Esophagus (tissue), 2 donors: ENCODE measurements at regions not wholly inside any gene's neighbourhood (a gene's known extent, or its start where the extent isn't known, plus 50 kb on each side); places are given as distances from the start of the nearest gene placed in this dataset.

Experiments
- H3K27ac ChIP-seq, 2 donors: one replicate each; pipeline ENCODE4 v1.5.1; 2013; ENCODE audit warnings: low read depth in 2 of 2, mild to moderate bottlenecking in 2 of 2, inconsistent platforms in 1 of 2, low read length in 1 of 2, moderate library complexity in 1 of 2
- H3K27me3 ChIP-seq, 2 donors: one replicate each; pipeline ENCODE4 v1.6.1; 2013; ENCODE audit warnings: low read length in 2 of 2, control low read depth in 1 of 2, mild to moderate bottlenecking in 1 of 2; ENCODE audit not compliant: insufficient read depth in 2 of 2, control insufficient read depth in 1 of 2
- H3K36me3 ChIP-seq, 2 donors: one replicate each; pipeline ENCODE4 v1.6.1; 2013; ENCODE audit warnings: low read length in 1 of 2; ENCODE audit not compliant: control insufficient read depth in 2 of 2, insufficient read depth in 2 of 2
- H3K4me1 ChIP-seq, 2 donors: one replicate each; pipeline ENCODE4 v1.6.1; 2013; ENCODE audit warnings: low read length in 1 of 2; ENCODE audit not compliant: control insufficient read depth in 2 of 2, insufficient read depth in 2 of 2
- H3K4me3 ChIP-seq, 2 donors: one replicate each; pipeline ENCODE4 v1.5.1; 2013; ENCODE audit warnings: low read length in 2 of 2, mild to moderate bottlenecking in 2 of 2, low read depth in 1 of 2, moderate library complexity in 1 of 2
- H3K9me3 ChIP-seq, 2 donors: one replicate each; pipeline ENCODE4 v1.6.1; 2013; ENCODE audit warnings: mild to moderate bottlenecking in 2 of 2, low read depth in 1 of 2, low read length in 1 of 2, moderate library complexity in 1 of 2; ENCODE audit not compliant: control insufficient read depth in 2 of 2, insufficient read depth in 1 of 2
- WGBS, 2 donors: extraction: QIAGEN DNeasy Blood & Tissue Kit; methylation state at CpG; one replicate each; pipeline ENCODE4 v1.1.7; 2013; 5-methylcytosine and 5-hydroxymethylcytosine counted together
- donor health status: healthy with polysubstance abuse.
- donor health status: Bipolar disorder and iron deficiency.

DNA sequence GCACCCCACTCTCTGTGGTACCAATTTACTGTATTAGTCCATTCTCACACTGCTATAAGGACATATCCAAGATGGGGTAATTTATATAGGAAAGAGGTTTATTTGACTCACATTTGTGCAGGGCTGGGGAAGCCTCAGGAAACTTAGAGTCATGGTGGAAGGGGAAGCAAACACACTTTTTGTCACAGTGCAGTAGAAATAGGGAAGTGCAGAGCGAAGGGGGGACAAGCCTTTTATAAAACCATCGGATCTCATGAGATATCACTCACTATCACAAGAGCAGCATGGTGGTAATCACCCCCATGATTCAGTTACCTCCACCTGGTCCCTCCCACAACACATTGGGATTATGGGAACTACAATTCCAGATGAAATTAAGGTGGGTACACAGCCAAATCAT is 766.9 kb upstream of the PCDH10 start:
- 81 to 86% methylated on average over 2 of the region's 2 CpGs for WGBS, 2 donors

DNA sequence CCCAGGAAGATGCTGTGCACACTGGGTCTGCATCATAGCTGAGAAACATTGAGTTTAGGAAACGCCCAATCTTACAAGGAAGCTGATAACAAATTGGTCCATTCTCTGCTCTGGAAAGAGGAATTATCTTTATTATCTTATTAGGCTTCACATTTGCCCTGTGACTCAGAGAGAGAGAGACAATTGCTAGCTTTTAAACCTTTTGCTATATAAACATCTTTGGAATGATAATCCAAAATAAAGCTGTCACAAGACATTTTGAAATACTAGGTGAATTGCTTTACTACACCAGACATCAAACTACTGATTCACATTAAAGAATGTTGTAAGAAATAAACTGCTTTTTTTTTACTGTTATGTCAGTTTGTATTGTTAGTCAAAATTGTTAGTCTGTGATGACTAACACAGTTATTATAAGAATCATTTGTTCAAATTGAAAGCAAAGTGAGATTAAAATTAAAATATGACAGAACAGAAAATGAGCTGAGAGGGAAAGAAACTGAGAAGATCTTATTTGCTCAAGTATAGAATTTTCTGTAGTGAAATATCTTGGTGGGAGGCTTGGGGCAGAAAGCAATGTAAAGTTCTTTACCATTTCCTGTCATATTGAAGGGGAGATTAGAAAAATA is 765.4 kb upstream of the PCDH10 start:
- H3K9me3 ChIP-seq, result no peaks in the 10 kb centered on the region
- no peaks in the 10 kb centered on the region for H3K27me3 ChIP-seq
- H3K4me3 ChIP-seq, result no peak overlapping the region
- no peak overlapping the region for H3K27ac ChIP-seq
- no peaks in the 10 kb centered on the region for H3K36me3 ChIP-seq
- 43 to 45% methylated on average over 1 of the region's 1 CpG for WGBS, 2 donors
- no peaks in the 10 kb centered on the region for H3K4me1 ChIP-seq

More for the DNA sequence above, 766.9 kb upstream of the PCDH10 start:
- H3K4me3 ChIP-seq, result no peak overlapping the region
- H3K36me3 ChIP-seq, result no peaks in the 10 kb centered on the region
- no peaks in the 10 kb centered on the region for H3K9me3 ChIP-seq
- no peaks in the 10 kb centered on the region for H3K27me3 ChIP-seq
- H3K4me1 ChIP-seq, result no peaks in the 10 kb centered on the region
- no peak overlapping the region for H3K27ac ChIP-seq

DNA sequence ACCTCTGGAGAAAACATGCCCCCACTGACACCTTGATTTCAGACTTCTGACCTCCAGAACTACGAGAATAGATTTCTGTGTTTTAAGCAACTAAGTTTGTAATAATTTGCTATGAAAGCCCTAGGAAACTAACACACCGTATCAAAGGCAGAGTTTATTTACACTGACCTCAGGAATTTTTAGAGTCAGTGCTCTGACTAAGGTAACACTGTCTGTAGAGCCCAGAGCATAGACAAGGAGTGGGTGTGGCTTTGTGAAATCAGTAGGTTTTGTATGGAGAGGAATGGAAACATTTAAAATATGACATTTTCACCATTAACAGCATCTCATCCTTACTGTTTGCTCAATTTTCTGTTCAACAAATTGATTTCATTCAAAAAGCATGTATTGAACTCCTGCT is 764.4 kb upstream of the PCDH10 start:
- H3K9me3 ChIP-seq, result no peaks in the 10 kb centered on the region
- no peak overlapping the region for H3K27ac ChIP-seq
- no peak overlapping the region for H3K4me3 ChIP-seq
- H3K27me3 ChIP-seq, result no peaks in the 10 kb centered on the region
- no peaks in the 10 kb centered on the region for H3K4me1 ChIP-seq
- no peaks in the 10 kb centered on the region for H3K36me3 ChIP-seq
- 46 to 59% methylated on average over 2 of the region's 2 CpGs for WGBS, 2 donors

DNA sequence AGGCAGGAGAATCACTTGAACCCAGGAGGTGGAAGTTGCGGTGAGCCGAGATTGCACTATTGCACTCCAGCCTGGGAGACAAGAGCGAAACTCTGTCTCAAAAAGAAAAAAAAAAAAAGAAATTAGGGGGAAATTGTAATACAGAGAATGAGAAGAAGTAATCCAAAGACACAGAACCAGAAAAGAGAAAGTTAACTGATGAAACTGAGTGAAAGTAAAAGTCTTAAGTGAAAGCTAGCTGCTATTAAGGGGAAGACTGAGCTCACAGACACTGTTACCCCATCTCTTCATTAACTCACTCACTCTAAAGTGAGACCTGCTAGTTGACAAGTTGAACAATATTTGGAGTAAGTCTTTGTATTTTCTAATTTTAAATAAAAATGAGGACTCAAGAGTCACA is 763.0 kb upstream of the PCDH10 start:
- WGBS, 2 donors, result 89 to 95% methylated on average over 3 of the region's 3 CpGs
- Histone ChIP-seq H3K36me3 (no peaks in the 10 kb centered on the region), H3K27me3 (no peaks in the 10 kb centered on the region), H3K27ac (no peak overlapping the region), H3K9me3 (peaks cover 0 to 2% of the 10 kb centered on the region in 2 donors), H3K4me3 (no peak overlapping the region), H3K4me1 (no peaks in the 10 kb centered on the region)

DNA sequence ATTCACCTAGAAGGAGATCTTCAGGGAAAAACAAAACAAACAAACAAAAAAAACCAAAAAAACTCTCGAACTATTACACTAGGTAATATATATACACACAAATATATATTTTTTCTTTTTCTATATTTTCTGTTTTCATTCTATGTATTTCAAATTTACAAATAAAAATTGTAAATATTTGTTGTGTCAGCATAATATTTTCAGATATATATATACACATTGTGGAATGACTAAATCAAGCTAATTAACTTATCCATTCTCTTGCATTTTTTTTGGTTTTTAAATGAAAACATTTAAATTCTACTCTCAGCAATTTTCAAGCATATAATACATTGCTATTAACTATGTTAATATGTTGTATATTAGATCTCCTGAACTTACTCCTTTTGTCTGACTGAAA is 762.0 kb upstream of the PCDH10 start:
- 56 to 85% methylated on average over 1 of the region's 1 CpG for WGBS, 2 donors
- Histone ChIP-seq H3K9me3 (peaks cover 0 to 2% of the 10 kb centered on the region in 2 donors), H3K4me3 (no peak overlapping the region), H3K4me1 (no peaks in the 10 kb centered on the region), H3K27ac (no peak overlapping the region), H3K36me3 (no peaks in the 10 kb centered on the region), H3K27me3 (no peaks in the 10 kb centered on the region)

DNA sequence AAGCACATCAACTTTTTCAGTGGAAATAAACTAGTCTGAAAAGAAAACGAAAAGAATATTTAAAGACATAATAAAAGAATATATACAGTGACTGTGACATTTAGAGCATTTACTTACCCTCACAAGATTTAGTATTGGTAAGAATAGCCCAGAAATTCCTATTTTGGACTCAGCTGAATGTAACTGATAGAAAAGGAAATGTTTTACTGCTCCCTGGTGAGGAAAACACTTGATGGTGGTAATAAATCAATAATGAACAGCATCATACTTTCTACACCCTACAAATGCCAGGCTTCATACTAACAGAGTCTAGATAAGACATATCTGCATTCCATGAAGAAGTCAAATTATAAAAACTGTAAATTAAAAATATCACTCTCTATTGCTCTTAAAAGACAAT is 753.5 kb upstream of the PCDH10 start:
- Histone ChIP-seq H3K27me3 (no peaks in the 10 kb centered on the region), H3K9me3 (no peaks in the 10 kb centered on the region), H3K4me1 (no peaks in the 10 kb centered on the region), H3K27ac (no peak overlapping the region), H3K36me3 (no peaks in the 10 kb centered on the region), H3K4me3 (no peak overlapping the region)
- WGBS, 2 donors, result 48 to 51% methylated on average over 1 of the region's 1 CpG

DNA sequence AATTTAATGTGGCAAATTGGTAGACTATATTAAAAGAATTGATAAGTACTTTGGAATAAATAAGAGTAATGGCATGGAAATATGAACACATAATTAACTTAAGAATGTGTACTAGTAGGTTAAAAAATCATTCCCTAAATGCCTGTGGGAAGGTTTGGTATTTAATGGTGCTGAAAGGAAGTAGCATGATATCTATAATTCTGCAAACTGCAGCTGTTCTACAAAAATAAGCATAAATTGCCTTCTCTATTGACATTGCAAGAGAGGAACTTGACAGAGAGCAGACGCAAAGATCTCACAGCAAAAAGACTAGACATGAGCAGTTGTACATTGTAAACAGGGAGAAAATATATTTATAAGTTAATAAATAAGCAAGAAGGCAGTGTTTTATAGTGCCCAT is 752.5 kb upstream of the PCDH10 start:
- no peaks in the 10 kb centered on the region for H3K36me3 ChIP-seq
- WGBS, 2 donors, result 65 to 75% methylated on average over 1 of the region's 1 CpG
- H3K27ac ChIP-seq, result no peak overlapping the region
- no peak overlapping the region for H3K4me3 ChIP-seq
- no peaks in the 10 kb centered on the region for H3K4me1 ChIP-seq
- no peaks in the 10 kb centered on the region for H3K27me3 ChIP-seq
- no peaks in the 10 kb centered on the region for H3K9me3 ChIP-seq

DNA sequence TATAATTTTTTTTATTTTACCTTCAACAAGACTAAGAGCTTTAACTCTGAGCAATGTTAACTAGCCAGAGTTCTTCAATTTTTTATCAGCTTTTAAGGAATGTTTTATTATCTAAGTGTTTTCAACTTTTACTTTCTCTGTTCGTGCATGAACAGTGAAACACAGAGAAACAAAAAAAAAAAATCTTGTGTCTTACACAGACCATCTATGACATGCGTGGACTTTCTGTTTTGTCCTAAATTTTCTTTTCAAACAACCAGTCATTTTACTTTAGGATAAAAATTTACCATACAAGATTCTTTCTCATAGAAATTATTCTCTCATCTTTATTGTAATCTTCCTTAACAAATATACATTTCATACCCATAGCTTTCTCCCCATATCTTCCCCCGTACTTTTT is 731.9 kb upstream of the PCDH10 start:
- Histone ChIP-seq H3K9me3 (no peaks in the 10 kb centered on the region), H3K36me3 (no peaks in the 10 kb centered on the region), H3K4me1 (no peaks in the 10 kb centered on the region), H3K4me3 (no peak overlapping the region), H3K27me3 (no peaks in the 10 kb centered on the region), H3K27ac (no peak overlapping the region)
- 61 to 74% methylated on average over 3 of the region's 3 CpGs for WGBS, 2 donors

DNA sequence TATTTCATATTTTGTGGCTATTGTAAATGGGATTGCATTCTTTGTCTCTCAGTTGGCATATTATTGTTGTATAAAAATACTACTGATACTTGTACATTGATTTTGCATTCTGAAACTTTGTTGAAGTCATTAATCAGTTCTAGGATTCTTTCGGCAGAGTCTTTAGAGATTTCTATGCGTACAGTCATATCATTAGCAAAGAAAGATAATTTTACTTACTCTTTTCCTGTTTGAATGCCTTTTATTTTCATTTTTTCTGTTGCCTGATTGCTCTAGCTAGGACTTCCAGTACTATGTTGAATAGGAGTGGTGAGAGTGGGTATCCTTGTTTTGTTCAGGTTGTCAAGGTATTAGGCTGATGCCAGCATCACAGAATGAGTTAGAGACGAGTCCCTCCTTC is 722.0 kb upstream of the PCDH10 start:
- H3K27me3 ChIP-seq, result no peaks in the 10 kb centered on the region
- H3K36me3 ChIP-seq, result no peaks in the 10 kb centered on the region
- WGBS, 2 donors, result 74 to 81% methylated on average over 3 of the region's 3 CpGs
- no peak overlapping the region for H3K4me3 ChIP-seq
- no peaks in the 10 kb centered on the region for H3K9me3 ChIP-seq
- H3K4me1 ChIP-seq, result no peaks in the 10 kb centered on the region
- H3K27ac ChIP-seq, result no peak overlapping the region

DNA sequence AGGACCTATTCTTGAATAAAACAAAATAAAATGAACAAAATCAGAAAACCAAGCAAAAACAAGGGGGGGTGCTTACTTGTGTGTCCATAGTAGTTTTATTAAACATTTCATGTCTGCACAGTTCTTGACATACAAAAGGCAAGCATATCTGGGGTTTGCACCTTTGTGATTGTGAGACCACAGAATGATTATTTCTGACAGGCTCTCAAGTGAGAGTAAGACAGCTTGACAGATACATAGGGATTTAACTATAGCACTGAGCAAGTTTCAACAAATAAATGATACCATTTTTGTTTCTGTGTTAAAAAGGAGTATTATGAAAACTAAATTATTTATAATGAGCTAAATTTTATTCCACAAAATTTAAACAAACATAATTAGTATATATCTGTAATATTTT is 712.0 kb upstream of the PCDH10 start:
- H3K4me1 ChIP-seq, result no peaks in the 10 kb centered on the region
- no peak overlapping the region for H3K4me3 ChIP-seq
- no peak overlapping the region for H3K27ac ChIP-seq
- H3K36me3 ChIP-seq, result no peaks in the 10 kb centered on the region
- H3K9me3 ChIP-seq, result no peaks in the 10 kb centered on the region
- no peaks in the 10 kb centered on the region for H3K27me3 ChIP-seq
